ENCODE measurements at regions not wholly inside any gene's neighbourhood (a gene's known extent, or its start where the extent isn't known, plus 50 kb on each side); places are given as distances from the start of the nearest gene placed in this dataset.

DNA sequence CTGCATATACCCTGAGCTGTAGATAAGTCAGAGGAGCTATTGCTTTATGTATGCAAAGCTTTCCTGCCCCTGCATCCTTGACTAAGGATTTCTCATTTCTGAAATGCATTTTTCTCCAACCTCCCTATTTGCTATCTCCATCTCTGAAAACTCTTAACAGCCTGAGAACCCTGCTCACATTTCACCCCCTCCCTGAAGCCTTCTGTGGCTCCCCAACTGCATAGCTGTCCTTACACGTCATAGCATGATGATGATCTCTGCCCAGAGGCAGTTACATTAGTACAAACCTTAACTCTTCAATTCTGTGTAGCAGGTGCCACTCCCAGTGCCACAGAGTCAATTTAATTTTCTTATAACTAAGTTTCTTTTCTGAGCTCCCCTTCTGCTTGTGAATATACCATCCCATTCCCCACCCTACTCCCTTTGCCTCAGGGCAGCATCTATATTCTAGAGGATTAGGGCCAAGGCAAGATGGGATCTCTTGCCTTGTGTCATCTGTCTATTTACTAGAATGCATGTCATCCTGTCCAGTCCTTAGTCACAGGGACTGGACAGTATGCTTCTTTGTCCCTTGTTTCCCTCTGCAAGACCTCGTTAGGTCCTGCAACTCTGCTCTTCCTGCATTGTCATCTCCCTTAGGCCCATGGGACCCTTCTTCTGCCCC is 149.7 kb upstream of the SPRY4 start:
- no peak for DNase-seq (ENCODE audit: low read depth)

DNA sequence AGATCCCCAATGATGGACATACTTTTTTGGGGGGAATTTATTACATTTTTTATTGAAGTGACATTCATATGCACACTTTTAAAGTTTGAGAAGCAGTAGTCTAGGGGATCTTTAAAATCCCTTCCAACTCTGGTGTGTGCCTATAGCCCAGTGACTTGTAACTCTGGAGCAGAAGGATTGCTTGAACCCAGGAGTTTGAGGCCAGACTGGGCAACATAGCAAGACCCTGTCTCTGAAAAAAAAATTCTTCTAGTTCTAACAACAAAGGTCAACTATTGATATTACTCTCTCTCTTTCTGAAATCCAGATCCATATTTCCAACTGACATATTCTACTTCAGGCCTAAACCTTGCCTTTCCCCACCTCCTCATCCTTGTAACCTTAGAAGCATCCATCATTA is 148.2 kb upstream of the SPRY4 start:
- no peak for DNase-seq (ENCODE audit: low read depth)

DNA sequence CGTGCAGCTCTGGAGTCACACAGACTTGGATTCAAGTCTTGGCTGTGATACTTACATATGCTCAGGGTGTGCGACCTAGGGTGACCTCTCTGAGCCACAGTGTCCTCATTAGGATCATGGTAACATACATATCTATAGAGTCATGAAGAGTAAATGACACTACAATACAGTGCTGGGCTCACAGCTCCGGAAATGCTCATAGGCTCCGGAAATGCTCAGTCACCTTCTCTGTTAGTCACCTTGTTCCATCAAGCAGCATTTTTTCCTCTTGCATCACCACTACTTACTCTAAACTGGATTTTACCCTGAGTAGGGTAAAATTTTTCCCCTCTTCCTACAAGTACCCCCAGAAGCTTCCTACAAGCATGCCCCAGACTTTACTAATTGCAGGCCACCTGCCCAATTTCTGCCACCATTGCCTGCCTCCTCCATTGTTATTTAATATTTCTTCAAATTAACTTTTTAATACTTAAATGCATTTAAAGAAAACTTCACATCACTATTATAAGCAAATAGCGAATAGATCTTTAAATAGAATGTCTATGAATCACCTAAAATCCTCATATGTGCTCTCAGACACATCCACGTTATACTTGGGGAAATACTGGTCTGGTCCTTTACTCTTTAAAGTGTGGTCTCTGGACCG is 147.6 kb upstream of the SPRY4 start:
- peak; percentile 48 for DNase-seq (ENCODE audit: low read depth)

DNA sequence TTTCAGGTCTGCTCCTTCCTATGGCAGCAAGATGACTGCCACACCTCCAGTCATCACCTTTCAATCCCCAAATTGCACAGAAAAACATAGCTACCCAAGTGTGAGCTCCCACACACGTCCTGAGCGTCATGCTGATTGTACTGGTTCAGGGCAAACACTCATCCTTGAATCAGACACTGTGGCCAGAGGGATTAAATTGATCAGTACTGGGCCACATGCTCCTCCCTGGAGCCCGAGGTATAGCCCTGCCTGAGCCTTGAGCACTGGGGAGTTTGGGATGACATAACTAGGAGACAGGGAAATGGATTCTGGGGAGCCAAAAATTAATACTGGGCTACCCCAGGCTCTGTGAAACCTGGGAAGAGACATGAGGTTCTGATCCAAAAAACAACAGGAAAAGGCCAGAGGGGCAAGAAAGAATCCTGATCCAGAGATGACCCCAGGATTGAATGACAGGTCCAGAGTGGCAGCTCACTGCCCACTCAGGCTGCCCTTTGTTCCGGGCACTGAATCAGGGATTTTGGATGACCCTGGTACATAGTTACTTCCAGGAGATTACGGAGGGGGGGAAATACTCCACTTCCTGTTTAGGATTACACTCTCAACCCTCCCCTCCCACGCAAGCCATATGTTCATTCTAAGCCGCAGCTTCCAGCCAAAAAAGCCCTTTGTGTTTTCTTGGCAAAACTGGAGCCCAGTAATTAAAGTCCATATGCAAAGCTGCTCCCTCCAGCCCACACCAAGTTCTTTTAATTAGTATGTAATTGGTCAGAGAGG is 141.6 kb upstream of the SPRY4 start:
- no peak for DNase-seq (ENCODE audit: low read depth)

DNA sequence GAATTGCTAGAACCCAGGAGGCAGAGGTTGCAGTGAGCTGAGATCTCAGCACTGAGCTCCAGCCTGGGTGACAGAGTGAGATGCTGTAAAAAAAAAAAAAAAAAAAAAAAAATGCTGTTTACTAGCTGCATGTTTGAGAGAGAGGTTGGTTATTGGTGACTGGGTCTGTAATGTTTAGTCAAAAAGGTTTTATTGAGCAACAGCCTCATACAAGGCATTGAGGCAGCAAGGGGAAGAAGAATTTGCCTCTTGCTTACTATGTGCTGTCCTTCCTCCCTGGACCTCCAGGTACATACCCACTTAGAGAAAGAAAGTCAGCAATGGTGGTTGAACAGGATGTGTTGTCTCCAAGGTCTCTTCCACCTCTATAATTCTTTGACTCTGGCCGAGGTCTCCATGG is 140.7 kb upstream of the SPRY4 start:
- no peak for DNase-seq (ENCODE audit: low read depth)

DNA sequence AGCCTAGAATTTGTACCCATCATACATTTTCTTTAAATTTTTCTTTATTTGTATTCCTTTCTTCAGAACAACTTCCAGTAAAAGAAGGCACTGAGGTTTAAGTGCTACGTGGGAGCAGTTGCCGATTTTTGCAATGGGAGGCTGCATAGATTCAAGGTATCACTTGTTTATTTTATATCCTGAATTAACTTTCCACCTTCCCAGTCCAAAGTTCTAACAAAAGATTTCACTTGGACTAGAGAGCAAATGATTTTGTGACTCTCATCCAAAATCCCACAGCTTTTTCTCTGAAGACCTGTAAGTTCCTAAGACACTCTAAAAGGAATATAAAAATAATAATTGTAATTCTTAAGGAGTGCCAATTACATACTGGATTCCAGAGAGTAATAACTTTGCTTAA is 139.1 kb upstream of the SPRY4 start:
- DNase-seq (ENCODE audit: low read depth): no peak

DNA sequence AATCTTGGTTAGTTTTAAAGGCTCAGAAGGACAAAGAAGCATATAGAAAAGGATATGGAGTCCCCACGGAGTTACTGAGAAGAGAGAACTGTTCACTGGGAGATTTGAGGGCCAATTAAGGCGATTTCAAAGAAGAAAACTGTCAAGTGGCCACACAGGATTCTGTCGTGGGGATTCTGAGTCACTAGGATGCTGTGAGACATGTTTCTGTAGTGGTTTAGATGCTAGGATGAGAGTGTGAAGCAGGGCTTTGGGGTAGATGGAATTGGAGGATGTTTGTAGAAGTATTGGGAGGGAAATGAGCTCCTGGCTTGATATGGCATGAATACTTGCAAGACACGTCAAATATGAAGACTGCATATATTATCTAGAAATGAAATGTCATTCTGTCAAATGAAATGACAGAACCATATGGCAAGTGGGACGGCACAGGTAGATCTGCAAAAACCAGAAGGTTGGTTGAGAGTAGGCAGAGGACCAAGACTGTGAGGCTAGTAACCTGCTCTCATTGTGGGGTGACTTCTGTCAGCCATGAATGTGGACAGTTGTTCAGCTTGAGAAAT is 136.3 kb upstream of the SPRY4 start:
- no peak for DNase-seq (ENCODE audit: low read depth)

DNA sequence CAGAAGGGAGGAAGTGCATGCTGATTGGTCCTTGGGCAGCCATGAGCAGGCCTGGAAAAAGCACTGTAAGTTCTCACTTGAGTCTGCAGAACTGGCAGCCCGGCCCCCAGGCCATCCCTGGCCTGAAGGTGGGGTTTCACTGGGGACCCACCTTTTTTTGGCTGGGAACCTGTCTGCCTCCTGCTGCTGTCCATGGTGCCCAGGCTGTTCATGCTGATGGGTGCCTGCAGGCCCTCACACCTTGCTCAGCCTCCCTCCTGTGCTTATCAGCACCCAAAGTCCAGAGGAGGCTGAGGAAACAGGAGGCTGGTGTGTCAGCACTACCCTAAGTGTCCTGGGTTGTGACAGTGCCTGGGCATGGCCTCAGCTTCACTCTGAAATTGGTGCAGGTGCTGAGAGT is 134.4 kb upstream of the SPRY4 start:
- DNase-seq (ENCODE audit: low read depth): no peak

DNA sequence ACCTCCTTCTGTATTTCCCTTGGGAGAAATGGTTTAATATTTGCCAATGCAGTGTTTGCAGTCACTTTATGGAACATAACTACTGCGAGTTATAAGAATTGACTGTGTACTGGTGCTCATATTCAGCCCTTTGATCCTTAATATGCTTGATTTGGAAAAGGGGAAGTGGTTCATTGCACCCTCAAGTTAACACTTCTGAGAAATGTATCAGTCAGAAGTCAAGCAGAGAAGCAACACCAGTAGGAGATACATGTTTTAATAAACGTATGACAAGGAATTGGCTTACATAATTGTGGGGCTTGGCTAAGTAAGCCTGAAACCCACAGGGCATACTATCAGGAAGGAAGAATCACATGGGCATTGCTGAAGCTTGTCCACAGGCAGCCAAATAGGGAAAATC is 131.0 kb upstream of the SPRY4 start:
- no peak for DNase-seq (ENCODE audit: low read depth)

DNA sequence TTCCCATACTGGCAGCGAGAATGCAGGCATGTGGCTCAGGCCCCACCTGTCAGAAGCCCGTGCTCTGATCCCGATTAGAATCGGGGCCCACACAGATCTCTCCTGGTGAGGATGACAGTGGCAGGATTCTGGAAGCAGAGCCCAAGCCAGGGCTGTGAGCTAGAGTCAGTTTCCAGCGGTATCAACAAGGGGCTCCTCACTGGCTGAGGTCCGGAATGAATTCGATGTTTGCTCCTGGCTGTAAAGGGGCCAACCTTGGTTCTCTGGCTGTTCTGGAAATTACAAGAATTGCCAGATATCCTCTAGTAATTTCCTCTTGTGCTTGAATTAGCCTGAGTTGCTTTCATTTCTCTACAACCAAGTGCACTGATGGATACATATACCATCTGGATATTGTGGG is 129.1 kb upstream of the SPRY4 start:
- no peak for DNase-seq (ENCODE audit: low read depth)

DNA sequence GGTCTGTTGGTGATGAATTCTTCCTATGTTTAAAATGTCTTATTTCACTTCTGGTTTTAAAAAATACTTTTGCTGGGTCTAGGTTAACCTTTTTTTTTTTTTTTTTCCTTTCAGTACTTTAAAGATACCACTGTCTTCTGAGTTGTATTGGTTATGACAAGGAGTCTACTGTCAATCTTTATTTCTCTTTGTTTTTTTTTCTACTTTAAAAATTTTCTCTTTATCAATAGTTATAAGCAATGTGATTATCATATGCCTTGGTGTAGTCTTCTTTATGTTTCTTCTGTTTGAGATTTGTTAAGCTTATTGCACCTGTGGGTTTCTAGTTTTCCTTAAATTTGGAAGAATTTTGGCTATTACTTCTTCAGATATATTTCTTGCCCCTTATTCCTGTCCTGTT is 125.6 kb upstream of the SPRY4 start:
- DNase-seq (ENCODE audit: low read depth): no peak

DNA sequence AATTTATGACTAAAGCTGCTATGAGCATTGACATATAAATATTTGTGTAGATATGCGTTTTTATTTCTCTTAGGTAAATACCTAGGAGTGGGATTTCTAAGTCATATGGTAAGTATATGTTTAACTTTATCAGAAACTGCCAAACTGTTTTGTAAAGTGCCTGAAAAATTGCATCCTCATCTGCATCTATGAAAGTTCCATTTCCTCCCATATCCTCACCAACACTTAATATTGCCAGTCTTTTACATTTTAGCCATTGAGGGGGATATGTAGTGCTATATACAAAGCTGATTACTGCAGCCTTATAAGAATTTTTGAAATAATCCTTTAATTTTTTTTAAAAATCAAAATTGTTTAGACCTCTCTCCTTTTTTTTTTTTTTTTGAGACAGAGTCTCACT is 123.1 kb upstream of the SPRY4 start:
- DNase-seq (ENCODE audit: low read depth): no peak

DNA sequence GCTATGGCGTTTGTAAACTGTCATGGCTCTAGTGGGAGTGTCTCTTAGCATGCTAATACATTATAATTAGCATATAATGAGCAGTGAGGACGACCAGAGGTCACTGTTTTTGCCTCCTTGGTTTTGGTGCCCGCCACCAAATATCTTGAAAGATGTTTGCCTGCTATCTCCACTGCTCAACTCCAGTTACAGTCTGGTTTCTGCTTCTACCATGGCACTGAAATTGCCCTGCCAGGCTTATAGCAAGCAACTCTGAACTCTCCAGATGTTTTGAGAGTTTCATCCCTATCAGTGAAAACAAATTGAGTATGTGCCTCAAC is 122.1 kb upstream of the SPRY4 start:
- DNase-seq (ENCODE audit: low read depth): no peak

DNA sequence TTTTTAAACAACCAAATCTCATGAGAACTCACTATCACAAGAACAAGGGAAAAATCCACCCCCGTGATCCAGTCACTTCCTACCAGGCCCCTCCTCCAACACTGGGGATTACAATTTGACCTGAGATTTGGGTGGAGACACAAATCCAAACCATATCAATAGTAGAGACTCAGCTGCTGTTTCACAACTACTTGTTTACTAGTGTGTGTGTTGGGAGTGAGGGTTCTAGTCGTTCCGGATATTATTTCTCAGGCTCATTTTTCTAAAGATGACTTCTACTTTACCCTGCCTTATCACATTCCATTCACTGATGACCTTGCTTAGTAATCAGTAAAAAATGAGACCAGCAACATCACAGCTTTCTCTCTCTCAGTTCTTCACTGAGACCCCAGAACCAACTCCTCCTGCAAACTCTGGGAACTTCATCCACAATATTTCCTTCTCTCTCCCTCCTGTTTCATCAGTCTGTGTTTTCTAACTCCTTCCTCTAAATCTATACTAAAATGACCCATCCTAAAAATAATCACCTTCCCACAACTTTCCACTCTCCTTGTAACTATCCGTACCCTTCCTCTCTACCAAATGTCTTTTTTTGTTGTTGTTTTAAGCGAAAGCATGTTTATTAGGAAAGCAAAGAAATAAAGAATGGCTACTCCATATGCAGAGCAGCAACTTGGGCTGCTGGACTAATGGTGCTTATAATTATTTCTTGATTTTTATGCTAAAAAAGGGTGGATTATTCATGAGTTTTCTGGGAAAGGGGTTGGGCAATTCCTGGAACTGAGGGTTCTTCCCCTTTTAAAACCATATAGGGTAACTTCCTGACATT is 121.5 kb upstream of the SPRY4 start:
- no peak for DNase-seq (ENCODE audit: low read depth)

DNA sequence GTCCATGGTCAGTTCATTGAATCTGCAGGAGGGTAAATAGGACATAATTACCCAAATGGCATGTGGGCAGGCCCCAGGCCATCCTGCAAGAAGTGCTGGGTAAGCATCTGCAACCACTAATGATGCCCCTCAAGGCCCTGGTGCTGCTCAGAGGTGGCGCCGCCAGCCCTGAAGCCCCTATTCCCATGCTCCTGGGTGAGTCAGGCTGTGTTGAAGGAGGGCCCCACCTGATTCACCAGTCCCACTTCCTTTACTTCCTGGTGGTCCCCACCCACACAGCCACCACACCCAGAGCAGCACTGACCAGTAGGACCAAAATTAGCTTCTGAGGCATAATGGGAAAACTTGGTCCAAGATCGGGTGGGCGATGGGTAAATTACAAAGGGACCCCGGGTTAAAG is 120.4 kb upstream of the SPRY4 start:
- no peak for DNase-seq (ENCODE audit: low read depth)

DNA sequence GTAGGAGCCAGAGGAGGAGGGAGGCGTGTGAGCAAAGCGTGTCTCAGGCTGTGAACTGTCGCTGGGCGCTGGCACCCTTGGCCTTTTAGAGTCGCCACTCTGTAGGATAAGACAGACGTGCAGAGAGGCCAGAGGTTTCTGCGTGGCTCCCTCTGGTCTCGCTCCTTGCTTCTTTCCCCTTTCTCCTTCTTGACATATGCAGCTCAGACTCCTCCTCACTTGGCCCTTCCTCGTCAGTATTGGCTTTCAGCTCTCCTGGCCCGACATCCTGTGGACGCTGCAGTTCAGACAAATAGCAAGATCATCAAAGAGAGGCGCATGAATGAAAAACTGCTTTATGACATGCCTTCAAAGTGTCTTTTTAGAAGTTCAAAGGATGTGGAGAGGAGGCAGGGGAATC is 116.8 kb upstream of the SPRY4 start:
- DNase-seq (ENCODE audit: low read depth): no peak

DNA sequence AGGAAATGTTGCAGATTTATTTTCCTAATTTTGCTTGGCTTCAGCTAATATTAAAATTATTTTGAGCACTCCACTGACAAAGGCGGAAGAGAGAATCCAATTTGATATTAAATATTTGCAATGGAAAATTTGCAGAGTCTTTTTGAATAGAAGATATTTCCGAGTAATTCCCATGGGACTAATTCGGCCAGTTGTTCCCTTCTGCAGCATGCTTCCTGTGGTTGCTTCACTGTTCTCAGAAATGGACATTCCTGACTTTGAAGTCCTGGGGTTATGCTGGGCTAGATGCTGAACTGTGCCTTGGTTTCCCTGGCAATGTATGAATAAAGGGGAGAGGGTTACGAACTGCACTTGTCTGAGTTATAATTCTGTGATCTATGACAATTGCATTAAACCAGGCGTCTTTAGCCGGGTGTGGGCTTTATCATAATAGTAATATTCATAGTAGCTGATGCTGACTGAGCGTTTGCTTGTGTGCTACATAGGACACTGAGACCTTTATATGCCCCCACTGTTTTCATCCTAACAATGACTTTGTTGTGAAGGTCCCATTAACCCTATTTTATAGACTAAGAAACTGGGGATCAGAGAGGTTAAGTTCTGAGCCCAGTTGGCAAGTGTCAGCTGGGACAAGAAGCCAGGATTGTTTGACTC is 114.5 kb upstream of the SPRY4 start:
- DNase-seq (ENCODE audit: low read depth): no peak

DNA sequence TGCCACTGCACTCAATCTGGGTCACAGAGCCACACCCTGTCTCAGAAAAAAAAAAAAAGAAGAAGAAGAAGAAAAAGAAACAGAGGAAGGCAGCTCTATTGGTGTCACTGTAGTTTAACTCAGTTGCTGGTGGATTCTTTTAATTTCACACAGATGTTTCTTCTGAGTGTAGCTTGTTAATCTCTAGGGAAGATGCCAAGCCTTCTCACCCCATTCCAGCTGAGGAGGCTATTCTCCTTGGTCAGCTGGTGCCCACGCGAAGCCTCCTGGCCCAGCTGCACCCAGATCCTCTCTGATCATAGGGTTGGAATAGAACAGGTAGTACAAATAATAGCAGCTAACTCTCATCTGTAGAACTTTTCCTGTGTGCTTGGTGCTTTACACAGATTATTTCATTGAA is 113.8 kb upstream of the SPRY4 start:
- no peak for DNase-seq (ENCODE audit: low read depth)

DNA sequence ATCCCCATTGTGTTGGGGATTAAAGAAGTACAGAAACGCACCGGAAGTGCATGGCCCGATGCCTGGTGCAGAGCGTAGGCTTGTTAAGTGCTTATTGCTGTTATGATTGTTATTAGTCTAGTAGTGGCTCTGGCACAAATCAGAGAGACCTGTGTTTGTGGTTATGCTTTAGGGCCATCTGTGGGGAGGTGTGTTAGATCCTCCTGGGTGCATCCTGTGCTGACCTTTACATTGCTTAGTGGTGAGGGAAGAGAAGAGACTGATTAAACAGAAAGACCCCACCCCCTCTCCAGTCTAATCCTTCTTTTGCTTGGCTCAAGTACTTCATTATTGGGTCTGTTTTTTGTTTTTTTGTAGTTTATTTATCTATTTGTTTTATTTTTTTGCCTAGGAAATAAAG is 112.7 kb upstream of the SPRY4 start:
- no peak for DNase-seq (ENCODE audit: low read depth)

DNA sequence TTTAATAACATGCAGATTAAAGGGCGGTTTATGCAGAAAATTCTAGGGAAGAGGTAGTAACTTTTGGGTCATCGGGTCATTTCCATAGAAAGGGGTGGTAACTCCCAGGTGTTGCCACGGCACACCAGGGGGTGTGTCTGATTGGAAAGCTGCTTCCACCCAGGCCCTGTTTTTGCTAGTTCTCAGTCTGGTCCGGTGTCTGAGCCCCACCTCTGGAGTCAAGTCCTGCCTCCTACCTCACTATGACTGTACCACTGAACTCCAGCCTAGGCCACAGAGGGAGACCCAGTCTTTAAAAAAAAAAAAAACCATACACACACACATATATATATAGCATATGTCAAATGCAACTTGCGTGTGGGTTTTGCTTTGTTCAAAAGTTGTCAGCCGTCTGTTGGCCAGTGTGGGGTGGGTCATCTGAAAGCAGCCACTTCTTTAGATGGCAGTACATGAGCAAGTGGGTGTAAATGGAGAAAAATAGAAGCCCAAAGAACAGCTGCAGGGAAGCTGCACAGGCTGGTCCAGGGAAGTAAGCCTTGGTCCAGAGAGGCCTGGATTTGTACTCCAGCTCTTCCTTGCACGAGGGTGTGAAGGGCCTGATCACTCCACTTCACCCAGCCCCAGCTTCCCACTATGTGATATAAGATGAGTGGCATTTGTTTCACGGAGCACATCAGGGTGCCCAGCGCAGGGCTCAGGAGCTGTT is 110.7 kb upstream of the SPRY4 start:
- DNase-seq (ENCODE audit: low read depth): no peak

DNA sequence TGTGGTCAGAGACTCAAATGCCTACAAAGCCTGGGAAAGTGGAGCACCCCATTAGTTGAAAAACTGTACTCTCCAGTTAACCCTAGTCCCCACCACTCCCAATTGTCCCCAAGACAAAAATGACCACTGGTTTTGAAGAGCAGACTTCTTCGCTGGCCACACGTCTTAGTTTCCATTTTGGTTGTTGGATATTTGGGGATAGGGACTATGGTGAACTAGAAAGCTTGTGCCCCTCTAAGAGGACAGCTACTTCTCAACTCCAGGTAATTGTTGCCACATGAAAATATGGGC is 109.4 kb upstream of the SPRY4 start:
- DNase-seq (ENCODE audit: low read depth): no peak
